Osteoblast (primary cell): ENCODE measurements at regions not wholly inside any gene's neighbourhood (a gene's known extent, or its start where the extent isn't known, plus 50 kb on each side); places are given as distances from the start of the nearest gene placed in this dataset.

Experiments
- DNase-seq: peaks from one replicate; pipeline ENCODE4 v3.0.0; 2011; ENCODE audit warnings: low spot score, mixed read lengths; ENCODE audit not compliant: insufficient read length; ENCODE audit errors: missing footprints
- H2AFZ ChIP-seq: 2 replicates; pipeline ENCODE4 v1.6.0; 2011; ENCODE audit warnings: mild to moderate bottlenecking, low read length
- H3K27ac ChIP-seq: 2 replicates; pipeline ENCODE4 v1.5.1; 2011; ENCODE audit warnings: mild to moderate bottlenecking, low read depth, low read length, moderate library complexity
- H3K27me3 ChIP-seq: 2 replicates; pipeline ENCODE4 v1.6.0; 2012; ENCODE audit warnings: mild to moderate bottlenecking, control low read depth, inconsistent platforms, low read length, moderate library complexity; ENCODE audit not compliant: insufficient read depth
- H3K36me3 ChIP-seq: 2 replicates; pipeline ENCODE4 v1.5.1; 2011; ENCODE audit warnings: mild to moderate bottlenecking, low read length, control low read depth, moderate library complexity; ENCODE audit not compliant: insufficient read depth
- H3K4me1 ChIP-seq: 2 replicates; pipeline ENCODE4 v1.5.1; 2011; ENCODE audit warnings: mild to moderate bottlenecking, low read length, control low read depth, moderate library complexity; ENCODE audit not compliant: insufficient read depth
- H3K4me2 ChIP-seq: 2 replicates; pipeline ENCODE4 v1.6.0; 2011; ENCODE audit warnings: mild to moderate bottlenecking, low read length; ENCODE audit not compliant: insufficient read depth
- H3K4me3 ChIP-seq: fragments of 200-600 bp; sonication (generic); 3 replicates; pipeline ENCODE4 v1.5.1; 2012; ENCODE audit warnings: mild to moderate bottlenecking, low read length, inconsistent platforms; ENCODE audit not compliant: insufficient read depth
- H3K79me2 ChIP-seq: 2 replicates; pipeline ENCODE4 v1.6.0; 2012; ENCODE audit warnings: mild to moderate bottlenecking, low read length, control low read depth, inconsistent platforms; ENCODE audit not compliant: insufficient read depth
- H3K9me3 ChIP-seq: 2 replicates; pipeline ENCODE4 v1.5.1; 2011; ENCODE audit warnings: low read depth, low read length, control low read depth
- H4K20me1 ChIP-seq: 2 replicates; pipeline ENCODE4 v1.6.0; 2012; ENCODE audit warnings: mild to moderate bottlenecking, low read length, control low read depth; ENCODE audit not compliant: insufficient read depth
- CTCF ChIP-seq: IDR thresholded peaks from 2 replicates; pipeline ENCODE4 v1.5.1; 2011; ENCODE audit warnings: mild to moderate bottlenecking, low read depth, low read length, moderate library complexity; ENCODE audit errors: extremely low read depth

DNA sequence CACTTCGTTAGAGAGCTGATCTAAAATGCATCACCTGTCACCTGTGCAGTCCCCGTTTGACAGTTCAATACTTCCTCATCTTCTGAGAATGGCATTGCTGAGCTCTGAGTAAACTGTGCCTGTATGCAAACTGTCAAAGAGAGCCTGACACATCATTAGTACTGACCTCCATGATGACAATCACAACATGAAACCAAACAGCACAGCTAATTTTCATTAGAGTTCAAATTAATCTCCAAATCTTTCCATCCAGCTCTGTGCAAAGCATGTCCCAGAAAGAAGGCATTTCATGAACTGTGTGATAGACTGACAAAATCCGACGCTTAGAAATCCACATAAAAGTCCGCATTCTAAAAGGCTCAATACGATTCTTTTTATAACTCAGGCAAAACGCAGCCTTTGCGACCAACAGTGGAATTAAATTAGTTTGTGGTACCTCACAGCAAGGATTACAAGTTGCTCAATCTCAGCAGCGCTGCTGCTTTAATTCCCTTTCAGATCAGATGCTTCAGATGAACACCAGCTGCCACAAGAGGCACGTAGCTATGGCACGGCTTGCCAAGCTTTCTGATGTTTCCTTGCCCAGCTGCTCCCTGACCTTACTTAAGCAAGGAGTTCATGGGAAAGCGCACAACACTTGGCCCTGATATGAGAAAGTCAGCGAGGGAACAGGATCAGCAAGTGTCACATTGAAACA, 765.5 kb upstream of the PRMT6 start:
- H3K27ac ChIP-seq, result no peak overlapping the region
- H3K9me3 ChIP-seq, result no peaks in the 10 kb centered on the region
- H2AFZ ChIP-seq, result no peak overlapping the region
- no peak for TF ChIP-seq CTCF
- no peaks in the 10 kb centered on the region for H3K79me2 ChIP-seq
- DNase-seq, result no peak
- no peak overlapping the region for H3K4me3 ChIP-seq
- no peaks in the 10 kb centered on the region for H3K27me3 ChIP-seq
- no peak overlapping the region for H3K4me2 ChIP-seq
- no peaks in the 10 kb centered on the region for H4K20me1 ChIP-seq
- H3K36me3 ChIP-seq, result no peaks in the 10 kb centered on the region
- H3K4me1 ChIP-seq, result no peaks in the 10 kb centered on the region

DNA sequence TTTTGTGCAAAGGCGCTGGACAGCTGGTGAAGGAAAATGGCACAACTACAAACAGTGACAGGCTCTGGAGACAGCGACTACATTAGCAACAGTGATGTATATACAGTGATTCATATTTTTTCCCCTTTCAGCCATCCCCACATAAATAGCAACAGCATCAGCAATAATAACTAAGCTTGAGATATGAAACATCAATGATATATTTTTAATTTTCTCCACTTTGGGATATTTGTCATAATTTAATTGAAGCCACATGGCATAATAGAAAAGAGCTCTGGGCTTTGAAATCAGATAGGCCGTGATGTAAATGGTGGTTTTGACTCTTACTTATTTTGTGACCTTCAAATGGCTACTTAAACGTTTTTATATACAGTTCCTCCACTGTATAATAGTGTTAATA, 764.3 kb upstream of the PRMT6 start:
- H3K36me3 ChIP-seq, result no peaks in the 10 kb centered on the region
- H3K4me2 ChIP-seq, result no peak overlapping the region
- no peaks in the 10 kb centered on the region for H4K20me1 ChIP-seq
- TF ChIP-seq CTCF, result no peak
- H2AFZ ChIP-seq, result no peak overlapping the region
- no peak overlapping the region for H3K27ac ChIP-seq
- no peaks in the 10 kb centered on the region for H3K9me3 ChIP-seq
- H3K4me1 ChIP-seq, result no peaks in the 10 kb centered on the region
- no peaks in the 10 kb centered on the region for H3K27me3 ChIP-seq
- H3K4me3 ChIP-seq, result no peak overlapping the region
- DNase-seq, result no peak
- H3K79me2 ChIP-seq, result no peaks in the 10 kb centered on the region

- H3K79me2 ChIP-seq, result no peaks in the 10 kb centered on the region
- no peak overlapping the region for H3K27ac ChIP-seq
- no peaks in the 10 kb centered on the region for H3K9me3 ChIP-seq
- H3K27me3 ChIP-seq, result no peaks in the 10 kb centered on the region
- no peaks in the 10 kb centered on the region for H3K36me3 ChIP-seq
- TF ChIP-seq CTCF, result no peak
- no peak for DNase-seq
- no peaks in the 10 kb centered on the region for H4K20me1 ChIP-seq
- H3K4me1 ChIP-seq, result no peaks in the 10 kb centered on the region
- no peak overlapping the region for H3K4me2 ChIP-seq
- H3K4me3 ChIP-seq, result no peak overlapping the region
- no peak overlapping the region for H2AFZ ChIP-seq
Observed at GRCh38 chr1:106296431-106296830, 760.0 kb upstream of the PRMT6 start.

GRCh38 chr1:106304106-106304505, 752.4 kb upstream of the PRMT6 start:
- no peak for TF ChIP-seq CTCF
- H3K27me3 ChIP-seq, result no peaks in the 10 kb centered on the region
- no peak overlapping the region for H3K27ac ChIP-seq
- H3K36me3 ChIP-seq, result no peaks in the 10 kb centered on the region
- peaks cover 7% of the 10 kb centered on the region for H3K9me3 ChIP-seq
- H3K4me3 ChIP-seq, result no peak overlapping the region
- no peaks in the 10 kb centered on the region for H3K4me1 ChIP-seq
- DNase-seq, result no peak
- H3K79me2 ChIP-seq, result no peaks in the 10 kb centered on the region
- no peak overlapping the region for H3K4me2 ChIP-seq
- H4K20me1 ChIP-seq, result no peaks in the 10 kb centered on the region
- H2AFZ ChIP-seq, result no peak overlapping the region
